ENCODE measurements at regions not wholly inside any gene's neighbourhood (a gene's known extent, or its start where the extent isn't known, plus 50 kb on each side); places are given as distances from the start of the nearest gene placed in this dataset.

GRCh38 chr12:98194591-98194990 lies 320.8 kb upstream of the TMPO start:
- no peaks in the 10 kb centered on the region for H3K27me3 ChIP-seq
- H3K4me1 ChIP-seq, result no peaks in the 10 kb centered on the region
- WGBS, 2 donors, result 87 to 88% methylated on average over 3 of the region's 3 CpGs
- intact Hi-C loops (cut with DNase I), result no loop called here
- H3K9me3 ChIP-seq, result no peaks in the 10 kb centered on the region
- H3K4me3 ChIP-seq, result no peak overlapping the region
- no peak for TF ChIP-seq CTCF (IDR thresholded peaks at IDR 0.05)
- H3K36me3 ChIP-seq, result no peaks in the 10 kb centered on the region
- DNase-seq (no peak), ATAC-seq (no peak)
- no peak overlapping the region for H3K27ac ChIP-seq

- Histone ChIP-seq H3K27me3 (no peaks in the 10 kb centered on the region), H3K9me3 (peaks cover 0 to 4% (median 0%) of the 10 kb centered on the region in 11 donors), H3K27ac (no peak overlapping the region), H3K36me3 (no peaks in the 10 kb centered on the region), H3K4me3 (no peak overlapping the region), H3K4me1 (no peaks in the 10 kb centered on the region)
- ATAC-seq (no peak), DNase-seq (no peak)
- 60 to 63% methylated on average over 4 of the region's 4 CpGs for WGBS, 2 donors
- intact Hi-C loops (cut with DNase I), result no loop called here
- TF ChIP-seq CTCF (IDR thresholded peaks at IDR 0.05), result no peak
These were observed 317.0 kb upstream of the TMPO start for GRCh38 chr12:98198261-98198982.

- DNase-seq (no peak), ATAC-seq (no peak)
- Histone ChIP-seq H3K9me3 (peaks cover 0 to 27% (median 4%) of the 10 kb centered on the region in 11 donors), H3K27me3 (no peaks in the 10 kb centered on the region), H3K27ac (no peak overlapping the region), H3K36me3 (no peaks in the 10 kb centered on the region), H3K4me1 (no peaks in the 10 kb centered on the region), H3K4me3 (no peak overlapping the region)
- intact Hi-C loops (cut with DNase I), result no loop called here
- no peak for TF ChIP-seq CTCF (IDR thresholded peaks at IDR 0.05)
- WGBS, 2 donors, result 75 to 85% methylated on average over 7 of the region's 7 CpGs
These were observed 306.6 kb upstream of the TMPO start for GRCh38 chr12:98208816-98209215.

- Histone ChIP-seq H3K9me3 (peaks cover 0 to 5% (median 0%) of the 10 kb centered on the region in 11 donors), H3K4me1 (no peaks in the 10 kb centered on the region), H3K27me3 (no peaks in the 10 kb centered on the region), H3K4me3 (no peak overlapping the region), H3K27ac (no peak overlapping the region), H3K36me3 (no peaks in the 10 kb centered on the region)
- WGBS, 2 donors, result 67 to 71% methylated on average over 8 of the region's 8 CpGs
- ATAC-seq (no peak), DNase-seq (no peak)
- no peak for TF ChIP-seq CTCF (IDR thresholded peaks at IDR 0.05)
- intact Hi-C loops (cut with DNase I), result no loop called here
These were observed 303.3 kb upstream of the TMPO start for GRCh38 chr12:98211909-98212695.

All from heart right ventricle (tissue), 16 donors.